NCI-H2171 (cell line): ENCODE measurements at regions not wholly inside any gene's neighbourhood (a gene's known extent, or its start where the extent isn't known, plus 50 kb on each side); places are given as distances from the start of the nearest gene placed in this dataset.
"Not testable (repeated sequence)": the region's sequence is repeated elsewhere in the genome, so short reads cannot be mapped to it uniquely, and the experiment has no call there.

ENCODE experiments used
- DNase-seq: peaks from one replicate; lab custom pipeline; 2025; lab: John Stamatoyannopoulos, UW

- no peak for DNase-seq
Measured at GRCh38 chr20:46785958-46786357, 76.5 kb downstream of the SLC2A10 start.

GRCh38 chr20:46786566-46786965 is 77.1 kb downstream of the SLC2A10 start:
- DNase-seq = no peak

GRCh38 chr20:46787991-46788762 is 78.7 kb downstream of the SLC2A10 start:
- DNase-seq = no peak

GRCh38 chr20:46788763-46789091 is 79.3 kb downstream of the SLC2A10 start:
- not testable (repeated sequence) for DNase-seq

- DNase-seq = no peak
Measured at GRCh38 chr20:46789339-46790028, 80.0 kb downstream of the SLC2A10 start.

GRCh38 chr20:46791722-46792416 is 82.4 kb downstream of the SLC2A10 start:
- DNase-seq = no peak

GRCh38 chr20:46797206-46797605 is 87.8 kb downstream of the SLC2A10 start:
- DNase-seq = peak; percentile 60

GRCh38 chr20:46798430-46798829 is 89.0 kb downstream of the SLC2A10 start:
- DNase-seq = no peak

- DNase-seq = peak; percentile 91
Measured at GRCh38 chr20:46799781-46800408, 90.4 kb downstream of the SLC2A10 start.

- DNase-seq = no peak
Measured at GRCh38 chr20:46800409-46800804, 91.0 kb downstream of the SLC2A10 start.

GRCh38 chr20:46801003-46801702 is 91.7 kb downstream of the SLC2A10 start:
- DNase-seq = no peak

- peak; percentile 87 for DNase-seq
Measured at GRCh38 chr20:46802722-46803121, 91.9 kb upstream of the EYA2 start.

- no peak for DNase-seq
Measured at GRCh38 chr20:46803123-46804020, 91.3 kb upstream of the EYA2 start.

- DNase-seq = no peak
Measured at GRCh38 chr20:46804126-46804525, 90.5 kb upstream of the EYA2 start.

GRCh38 chr20:46805836-46806235 is 88.8 kb upstream of the EYA2 start:
- DNase-seq = no peak

GRCh38 chr20:46807998-46808397 is 86.6 kb upstream of the EYA2 start:
- peak; percentile 56 for DNase-seq

- no peak for DNase-seq
Measured at GRCh38 chr20:46808565-46808964, 86.1 kb upstream of the EYA2 start.

GRCh38 chr20:46809706-46810360 is 84.8 kb upstream of the EYA2 start:
- no peak for DNase-seq

- peak; percentile 78 for DNase-seq
Measured at GRCh38 chr20:46810448-46811223, 84.0 kb upstream of the EYA2 start.
